ENCODE measurements at regions not wholly inside any gene's neighbourhood (a gene's known extent, or its start where the extent isn't known, plus 50 kb on each side); places are given as distances from the start of the nearest gene placed in this dataset.

GRCh38 chr5:101385276-101385675 lies 482.2 kb upstream of the ST8SIA4 start:
- TF ChIP-seq POLR2AphosphoS5 (IDR thresholded peaks at IDR 0.05; ENCODE audit: low read depth, low read length) (no peak), POLR2A (IDR thresholded peaks at IDR 0.05; ENCODE audit: low read depth, low read length) (no peak), TAF1 (IDR thresholded peaks at IDR 0.05; ENCODE audit: borderline replicate concordance, low read depth, low read length) (no peak)
